A673 (cell line): ENCODE measurements at regions not wholly inside any gene's neighbourhood (a gene's known extent, or its start where the extent isn't known, plus 50 kb on each side); places are given as distances from the start of the nearest gene placed in this dataset.

Source experiments
- BruUV-seq: library from RNA; stranded (reverse); fragments of 400-500 nt; replicated peaks from 2 replicates; lab custom pipeline; 2021; lab: Mats Ljungman, UMichigan
- CTCF ChIA-PET: fragments of 300-600 bp; sonication (Branson Sonifier 250); formaldehyde crosslinking; loops from one replicate; lab custom pipeline; 2022; ENCODE audit warnings: antibody characterized with exemption; lab: Charles Lee
- POLR2A ChIA-PET: fragments of 300-600 bp; sonication (Branson Sonifier 250); formaldehyde crosslinking; loops from one replicate; lab custom pipeline; 2022; ENCODE audit warnings: antibody characterized with exemption; ENCODE audit not compliant: low non-redundant PET; lab: Charles Lee
- DNase-seq: peaks from one replicate; pipeline ENCODE4 v3.0.0-alpha.2; 2015; ENCODE audit warnings: low spot score
- H3K27ac ChIP-seq: fragments of 200-600 bp; sonication (generic); 2 replicates; pipeline ENCODE4 v1.5.1; 2016; ENCODE audit warnings: mixed run types, low read depth, mild to moderate bottlenecking, mixed read lengths, antibody characterized with exemption, low read length; ENCODE audit not compliant: poor library complexity, severe bottlenecking
- H3K27me3 ChIP-seq: fragments of 200-600 bp; sonication (generic); replicated peaks from 2 replicates; pipeline ENCODE4 v1.6.1; 2017; ENCODE audit warnings: mixed run types, low read depth, mild to moderate bottlenecking, mixed read lengths, antibody characterized with exemption, low read length; ENCODE audit not compliant: insufficient read depth, poor library complexity
- H3K36me3 ChIP-seq: fragments of 200-600 bp; sonication (generic); 2 replicates; pipeline ENCODE4 v1.6.1; 2016; ENCODE audit warnings: mixed run types, mild to moderate bottlenecking, mixed read lengths, antibody characterized with exemption, low read length; ENCODE audit not compliant: insufficient read depth, poor library complexity, severe bottlenecking
- H3K4me1 ChIP-seq: fragments of 200-600 bp; sonication (generic); 2 replicates; pipeline ENCODE4 v1.6.1; 2017; ENCODE audit warnings: mixed run types, mild to moderate bottlenecking, mixed read lengths, antibody characterized with exemption, low read length; ENCODE audit not compliant: insufficient read depth, poor library complexity, severe bottlenecking
- H3K4me3 ChIP-seq: fragments of 200-600 bp; sonication (generic); 2 replicates; pipeline ENCODE4 v1.5.1; 2016; ENCODE audit warnings: low read depth, mixed run types, mild to moderate bottlenecking, mixed read lengths, low read length; ENCODE audit not compliant: poor library complexity, severe bottlenecking
- H3K9me3 ChIP-seq: fragments of 200-600 bp; sonication (generic); 2 replicates; pipeline ENCODE4 v1.6.1; 2016; ENCODE audit warnings: mixed run types, low read depth, mild to moderate bottlenecking, mixed read lengths, antibody characterized with exemption, low read length; ENCODE audit not compliant: poor library complexity, severe bottlenecking
- EZH2 ChIP-seq: fragments of 200-600 bp; sonication (generic); IDR thresholded peaks from 2 replicates; pipeline ENCODE4 v1.6.1; 2017; ENCODE audit warnings: borderline replicate concordance, low read depth, mild to moderate bottlenecking, mixed read lengths, antibody characterized with exemption, low read length; ENCODE audit not compliant: poor library complexity, severe bottlenecking
- intact Hi-C: fragments of 100-400 bp; cut with micrococcal nuclease; formaldehyde crosslinking; loops from one replicate; pipeline ENCODE4 v1.10.0; 2022; ENCODE audit not compliant: unreplicated experiment
- TF ChIP-seq, protein P1 (sequence below): fragments of 300-800, 200-600 bp; sonication (generic); conservative IDR thresholded peaks from 2 replicates; pipeline ENCODE4 v1.5.1; 2017; ENCODE audit warnings: low read depth, mild to moderate bottlenecking, antibody characterized with exemption, low read length, moderate library complexity, mixed read lengths

DNA sequence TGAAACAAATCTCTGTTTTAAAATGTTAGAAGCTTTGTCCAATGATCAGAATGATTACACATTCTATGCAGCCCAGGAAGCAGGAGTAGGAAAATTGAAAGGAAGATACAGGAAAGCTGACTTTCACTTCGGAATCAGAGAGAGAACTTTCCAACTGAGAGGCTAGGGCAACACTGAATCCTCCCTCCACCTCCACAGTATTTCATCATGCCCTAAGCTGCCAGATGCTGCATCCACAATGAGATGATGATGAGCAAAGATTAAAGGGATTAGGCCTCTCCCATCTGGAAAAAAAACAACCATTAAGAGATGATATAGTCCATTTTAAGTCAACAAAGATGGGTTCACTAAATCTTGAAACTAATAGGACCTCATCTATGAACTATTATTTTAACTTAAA lies 215.6 kb downstream of the GPR37 start:
- intact Hi-C loops, result no loop called here
- BruUV-seq, result no TSS peak
- H3K4me1 ChIP-seq, result no peaks in the 10 kb centered on the region
- ChIA-PET CTCF (no interaction called here), POLR2A (no interaction called here)
- H3K27ac ChIP-seq, result no peak overlapping the region
- TF ChIP-seq, protein P1, sequence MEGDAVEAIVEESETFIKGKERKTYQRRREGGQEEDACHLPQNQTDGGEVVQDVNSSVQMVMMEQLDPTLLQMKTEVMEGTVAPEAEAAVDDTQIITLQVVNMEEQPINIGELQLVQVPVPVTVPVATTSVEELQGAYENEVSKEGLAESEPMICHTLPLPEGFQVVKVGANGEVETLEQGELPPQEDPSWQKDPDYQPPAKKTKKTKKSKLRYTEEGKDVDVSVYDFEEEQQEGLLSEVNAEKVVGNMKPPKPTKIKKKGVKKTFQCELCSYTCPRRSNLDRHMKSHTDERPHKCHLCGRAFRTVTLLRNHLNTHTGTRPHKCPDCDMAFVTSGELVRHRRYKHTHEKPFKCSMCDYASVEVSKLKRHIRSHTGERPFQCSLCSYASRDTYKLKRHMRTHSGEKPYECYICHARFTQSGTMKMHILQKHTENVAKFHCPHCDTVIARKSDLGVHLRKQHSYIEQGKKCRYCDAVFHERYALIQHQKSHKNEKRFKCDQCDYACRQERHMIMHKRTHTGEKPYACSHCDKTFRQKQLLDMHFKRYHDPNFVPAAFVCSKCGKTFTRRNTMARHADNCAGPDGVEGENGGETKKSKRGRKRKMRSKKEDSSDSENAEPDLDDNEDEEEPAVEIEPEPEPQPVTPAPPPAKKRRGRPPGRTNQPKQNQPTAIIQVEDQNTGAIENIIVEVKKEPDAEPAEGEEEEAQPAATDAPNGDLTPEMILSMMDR, result no peak
- TF ChIP-seq EZH2, result no peak
- no peaks in the 10 kb centered on the region for H3K9me3 ChIP-seq
- no peaks in the 10 kb centered on the region for H3K27me3 ChIP-seq
- H3K4me3 ChIP-seq, result no peak overlapping the region
- H3K36me3 ChIP-seq, result no peaks in the 10 kb centered on the region
- DNase-seq, result peak; percentile 1

DNA sequence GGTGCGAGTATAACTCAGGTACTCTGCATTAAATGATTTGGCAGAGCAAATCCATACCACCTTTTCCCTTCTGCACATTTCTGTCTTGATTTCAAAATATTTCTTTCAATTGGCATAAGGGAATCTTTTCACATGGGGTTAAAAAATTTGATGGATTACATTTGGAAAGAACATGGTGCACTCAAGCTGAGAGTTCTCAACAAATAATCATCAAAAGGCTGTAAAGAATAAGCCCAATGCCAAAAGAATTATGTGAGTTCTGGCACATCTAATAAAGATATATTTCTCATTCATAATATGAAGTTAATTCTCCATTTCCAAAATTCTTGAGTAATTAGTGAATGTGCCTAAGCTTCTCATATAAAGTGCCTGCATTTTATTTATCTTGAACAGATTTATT lies 223.1 kb downstream of the GPR37 start:
- intact Hi-C loops, result no loop called here
- H3K27me3 ChIP-seq, result no peaks in the 10 kb centered on the region
- H3K4me1 ChIP-seq, result no peaks in the 10 kb centered on the region
- ChIA-PET POLR2A (no interaction called here), CTCF (no interaction called here)
- H3K36me3 ChIP-seq, result no peaks in the 10 kb centered on the region
- no peaks in the 10 kb centered on the region for H3K9me3 ChIP-seq
- no TSS peak for BruUV-seq
- TF ChIP-seq, protein P1, result no peak
- TF ChIP-seq EZH2, result no peak
- no peak overlapping the region for H3K27ac ChIP-seq
- no peak for DNase-seq
- H3K4me3 ChIP-seq, result no peak overlapping the region

DNA sequence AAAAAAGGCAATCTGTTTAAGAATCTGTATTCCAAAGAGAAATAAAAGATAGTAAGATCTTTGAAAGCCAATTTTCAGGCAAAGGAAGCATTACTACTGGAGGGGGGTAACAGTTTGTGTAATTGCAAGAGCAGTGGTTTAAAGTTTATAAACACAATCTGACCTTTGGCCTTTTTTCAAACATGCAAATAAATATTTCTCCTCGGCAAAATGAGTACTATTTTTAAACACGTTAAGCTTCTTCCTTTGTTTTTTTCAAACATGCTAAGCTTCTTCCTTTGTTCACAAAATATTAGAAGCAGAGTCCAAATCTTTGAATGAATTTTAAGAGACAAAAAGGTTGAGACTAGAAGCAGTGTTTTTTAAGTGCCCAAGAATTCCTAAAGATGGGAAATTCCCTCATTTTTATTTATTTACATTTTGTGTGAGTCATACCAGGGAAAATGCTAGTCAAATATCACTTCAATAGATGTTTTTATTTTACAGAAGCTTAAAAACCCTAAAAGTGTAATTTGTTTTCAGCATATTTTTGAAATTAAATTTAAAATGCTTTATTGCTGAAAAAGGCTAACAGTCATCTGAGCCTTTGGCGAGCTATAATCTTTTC lies 229.3 kb downstream of the GPR37 start:
- Histone ChIP-seq H3K4me3 (no peak overlapping the region), H3K4me1 (no peaks in the 10 kb centered on the region), H3K9me3 (no peaks in the 10 kb centered on the region), H3K36me3 (no peaks in the 10 kb centered on the region), H3K27ac (no peak overlapping the region), H3K27me3 (no peaks in the 10 kb centered on the region)
- no TSS peak for BruUV-seq
- CTCF ChIA-PET, result no interaction called here
- no peak for DNase-seq
- TF ChIP-seq EZH2, result no peak
- TF ChIP-seq, protein P1, result no peak
- intact Hi-C loops, result no loop called here
- POLR2A ChIA-PET, result no interaction called here
